T-helper 2 cell (primary cell): ENCODE measurements at regions not wholly inside any gene's neighbourhood (a gene's known extent, or its start where the extent isn't known, plus 50 kb on each side); places are given as distances from the start of the nearest gene placed in this dataset.
"Not testable (repeated sequence)": the region's sequence is repeated elsewhere in the genome, so short reads cannot be mapped to it uniquely, and the experiment has no call there.

ENCODE experiments used
- DNase-seq, 5 experiments: peaks; one replicate each; pipeline versions ENCODE4 v3.0.0 to v3.0.0-alpha.2; 2012 to 2022

GRCh38 chr7:65631236-65631635, 241.6 kb upstream of the VKORC1L1 start:
- not testable (repeated sequence) for DNase-seq

GRCh38 chr7:65633587-65634404, 239.1 kb upstream of the VKORC1L1 start:
- not testable (repeated sequence) for DNase-seq

DNA sequence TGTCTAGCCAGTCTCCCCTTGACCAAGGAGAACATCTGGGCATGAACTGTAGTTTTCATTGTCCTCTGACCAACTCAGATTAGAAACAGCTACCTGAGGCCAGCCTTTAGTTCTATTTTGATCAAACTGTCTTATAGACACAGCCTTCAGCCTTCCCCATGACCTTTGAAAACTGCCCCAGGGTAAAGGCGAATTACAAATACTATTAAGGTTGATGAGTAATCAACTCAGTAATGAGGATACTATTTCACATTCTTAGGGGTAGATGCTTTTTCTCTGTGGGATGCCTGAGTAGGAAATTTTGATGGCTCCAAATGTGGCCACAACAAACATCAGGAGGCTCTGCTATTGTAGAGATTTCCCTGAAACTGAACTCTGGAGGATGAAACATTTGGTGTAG, 234.0 kb upstream of the VKORC1L1 start:
- not testable (repeated sequence) for DNase-seq

GRCh38 chr7:65639717-65640116, 233.2 kb upstream of the VKORC1L1 start:
- not testable (repeated sequence) for DNase-seq

- not testable (repeated sequence) for DNase-seq
Measured at GRCh38 chr7:65643498-65643897, 229.4 kb upstream of the VKORC1L1 start.

DNA sequence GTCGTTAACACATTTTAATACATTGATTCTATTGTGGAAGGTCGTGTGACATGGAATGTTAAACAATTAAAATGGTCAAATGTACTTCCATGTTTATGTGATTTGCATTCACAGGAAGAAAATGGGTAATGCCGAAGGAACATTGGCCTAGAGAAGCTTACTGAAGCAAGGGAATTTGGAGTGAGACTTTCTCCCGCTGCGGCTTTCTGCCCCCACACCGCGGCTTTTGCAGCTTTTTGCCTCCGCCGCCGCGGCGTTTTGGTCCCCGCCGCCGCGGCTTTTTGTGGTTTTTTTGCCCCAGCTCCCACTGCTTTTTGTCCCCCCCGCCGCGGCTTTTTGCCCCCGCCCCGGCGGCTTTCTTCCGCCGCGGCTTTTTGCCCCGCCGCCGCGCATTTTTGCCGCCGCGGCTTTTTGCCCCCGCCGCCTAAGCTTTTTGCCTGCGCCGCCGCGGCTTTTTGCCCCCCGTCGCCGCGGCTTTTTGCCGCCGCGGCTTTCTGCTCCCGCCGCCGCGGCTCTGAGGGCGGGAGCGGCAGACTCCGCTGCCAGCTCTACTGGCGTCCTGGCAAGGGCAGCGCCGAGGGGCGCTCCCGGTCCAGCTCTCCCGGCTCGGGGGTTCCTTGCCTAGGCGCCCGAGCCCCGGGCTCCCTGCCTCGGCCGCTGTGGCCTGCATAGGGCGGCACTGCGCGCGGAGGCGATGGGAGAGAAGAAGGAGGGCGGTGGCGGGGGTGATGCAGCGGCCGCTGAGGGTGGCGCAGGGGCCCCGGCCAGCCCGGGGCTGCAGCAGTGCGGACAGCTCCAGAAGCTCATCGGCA, 225.5 kb upstream of the VKORC1L1 start:
- DNase-seq: not testable (repeated sequence)

- not testable (repeated sequence) for DNase-seq
Measured at GRCh38 chr7:65651174-65651573, 221.7 kb upstream of the VKORC1L1 start.

GRCh38 chr7:65651826-65652592, 220.9 kb upstream of the VKORC1L1 start:
- DNase-seq: not testable (repeated sequence)

DNA sequence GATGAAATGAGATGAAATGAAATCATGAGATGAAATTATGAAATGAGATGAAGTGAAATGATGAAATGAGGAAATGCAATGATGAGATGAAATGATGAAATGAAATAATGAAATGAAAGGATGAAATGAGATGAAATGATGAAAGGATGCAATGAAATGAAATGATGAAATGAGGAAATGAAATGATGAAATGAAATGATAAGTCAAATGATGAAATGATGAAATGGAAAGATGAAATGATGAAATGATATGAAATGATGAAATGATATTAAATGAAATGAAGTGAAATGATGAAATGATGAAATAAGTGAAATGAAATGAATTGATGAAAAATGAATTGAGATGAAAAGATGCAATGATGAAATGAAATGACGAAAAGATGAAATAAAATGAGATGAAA, 220.2 kb upstream of the VKORC1L1 start:
- not testable (repeated sequence) for DNase-seq

GRCh38 chr7:65656494-65657188, 216.2 kb upstream of the VKORC1L1 start:
- DNase-seq: not testable (repeated sequence)

GRCh38 chr7:65683362-65683761, 189.5 kb upstream of the VKORC1L1 start:
- DNase-seq: not testable (repeated sequence)

GRCh38 chr7:65699026-65699714, 173.7 kb upstream of the VKORC1L1 start:
- DNase-seq: not testable (repeated sequence)

DNA sequence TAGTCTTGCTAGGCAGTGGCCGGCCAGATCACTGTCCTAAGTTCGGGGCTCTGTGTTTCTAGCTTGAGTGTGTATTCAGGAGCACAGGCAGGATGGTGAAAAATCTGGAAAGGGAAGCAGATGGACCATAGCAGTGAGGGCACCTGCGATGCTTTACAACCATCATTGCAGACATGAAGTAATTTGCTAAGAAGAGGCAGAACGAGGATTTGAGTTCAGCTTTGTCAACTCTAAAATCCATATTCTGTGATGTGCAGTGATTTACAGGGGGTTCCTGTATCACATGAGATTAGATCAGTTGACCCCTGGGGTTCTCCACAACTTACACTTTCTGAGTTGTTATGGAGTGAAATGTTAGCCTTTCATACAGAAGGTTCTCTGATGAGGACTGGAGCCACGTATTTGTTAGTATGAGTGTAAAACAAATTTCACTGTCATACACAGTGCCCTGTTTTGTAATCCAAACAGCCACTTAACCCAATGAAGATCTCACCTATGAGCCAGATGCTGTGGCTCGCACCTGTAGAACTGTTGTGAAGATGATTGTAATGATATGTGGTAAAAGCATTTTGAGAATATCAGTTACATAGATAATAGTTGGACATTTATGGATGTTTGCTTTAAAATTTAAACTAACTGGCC, 173.0 kb upstream of the VKORC1L1 start:
- DNase-seq: not testable (repeated sequence)

- not testable (repeated sequence) for DNase-seq
Measured at GRCh38 chr7:65719123-65719798, 153.6 kb upstream of the VKORC1L1 start.

DNA sequence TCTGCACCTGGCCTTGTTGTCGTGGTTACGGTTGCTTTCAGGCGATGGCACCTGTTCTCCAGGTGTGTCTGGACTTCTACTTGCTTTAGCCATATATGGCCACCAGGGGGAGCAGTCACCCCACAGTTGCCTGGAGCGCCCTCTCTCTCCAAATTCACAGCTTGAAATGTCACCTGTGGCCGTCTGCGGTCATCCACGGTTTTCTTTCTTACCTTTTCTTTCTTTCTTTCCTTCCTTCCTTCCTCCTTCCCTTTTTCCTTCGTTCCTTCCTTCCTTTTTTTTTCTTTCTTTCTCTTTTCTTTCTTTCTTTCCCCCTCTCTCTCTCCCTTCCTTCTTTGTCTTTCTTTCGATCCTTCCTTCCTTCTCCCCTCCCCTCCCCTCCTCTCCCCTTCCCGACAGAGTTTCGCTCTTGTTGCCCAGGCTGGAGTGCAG, 150.5 kb upstream of the VKORC1L1 start:
- DNase-seq: peak; percentile 20 to 59 (median 51)

DNA sequence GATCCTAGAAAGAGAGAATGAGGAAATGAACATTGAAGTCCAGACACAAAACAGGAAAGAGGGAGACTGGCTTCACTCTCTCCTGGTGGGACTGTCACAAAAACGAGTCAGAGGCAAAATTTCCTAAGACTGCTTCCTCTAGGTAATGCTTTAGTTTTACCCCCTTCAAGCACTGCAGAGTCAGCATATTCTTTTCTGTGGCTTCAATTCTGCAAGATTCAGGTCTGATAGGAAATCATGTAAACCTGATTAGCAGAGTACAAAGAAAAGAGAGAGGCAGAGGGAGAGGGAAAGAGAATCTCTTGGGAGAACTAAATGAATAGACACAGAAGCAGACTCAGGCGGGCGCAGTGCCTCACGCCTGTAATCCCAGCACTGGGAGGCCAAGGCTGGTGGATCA, 145.7 kb upstream of the VKORC1L1 start:
- DNase-seq: not testable (repeated sequence)

DNA sequence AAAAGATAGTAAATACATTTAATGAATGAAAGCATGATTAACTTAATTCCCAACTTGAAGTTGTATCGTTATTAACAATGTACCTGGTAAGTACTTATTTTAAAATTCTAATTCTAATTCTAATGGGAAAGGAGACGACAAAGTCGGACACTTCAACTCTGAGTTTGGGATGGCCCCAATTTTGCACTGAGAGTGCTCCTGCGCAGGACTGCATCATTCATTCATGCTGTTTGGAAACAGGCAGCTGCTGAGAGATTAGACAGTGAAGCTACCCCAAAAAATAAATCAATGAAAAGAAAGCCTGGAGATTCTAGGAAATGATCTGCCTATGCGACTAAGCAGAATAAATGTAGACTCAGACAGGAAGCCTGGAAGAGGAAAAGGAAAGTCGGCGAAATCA, 141.7 kb upstream of the VKORC1L1 start:
- no peak for DNase-seq

DNA sequence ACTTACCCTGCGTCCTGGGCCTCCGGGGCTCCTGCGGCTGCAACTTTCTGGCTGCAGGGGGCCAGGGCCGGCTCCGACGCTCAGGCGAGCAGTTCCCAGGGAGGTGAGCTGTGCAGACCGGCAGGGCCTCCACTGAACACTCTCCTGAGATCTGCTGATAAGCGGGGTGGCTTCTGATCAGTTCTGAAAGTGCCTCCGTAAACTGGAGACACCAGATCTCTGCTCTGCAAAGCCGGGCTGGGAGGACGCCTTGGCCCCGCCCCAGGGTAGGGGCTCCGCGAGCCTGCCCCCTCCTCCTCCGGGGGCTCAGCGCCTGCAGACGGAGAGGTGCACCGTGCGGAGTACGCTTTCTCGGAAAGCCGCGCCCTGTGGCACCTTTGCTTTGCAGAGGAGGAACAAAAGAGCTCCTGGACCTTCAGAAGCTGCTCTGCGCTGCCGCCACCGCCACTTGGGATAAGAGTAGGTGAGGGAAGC, 141.3 kb upstream of the VKORC1L1 start:
- DNase-seq: peak in 2 of 5 experiments; percentile 3 to 79

GRCh38 chr7:65744406-65744805, 128.5 kb upstream of the VKORC1L1 start:
- DNase-seq: no peak

DNA sequence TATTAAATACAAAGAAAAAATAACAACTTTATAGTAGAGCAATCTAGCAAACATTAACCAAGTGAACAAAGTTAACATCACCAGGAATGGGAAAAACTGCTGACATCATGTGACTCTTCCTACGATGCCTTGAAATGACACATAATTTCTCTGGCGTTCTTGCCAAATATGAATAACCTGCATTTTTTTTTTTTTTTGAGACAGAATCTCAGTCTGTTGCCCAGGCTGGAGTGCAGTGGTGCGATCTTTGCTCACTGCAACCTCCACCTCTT, 126.5 kb upstream of the VKORC1L1 start:
- no peak for DNase-seq

DNA sequence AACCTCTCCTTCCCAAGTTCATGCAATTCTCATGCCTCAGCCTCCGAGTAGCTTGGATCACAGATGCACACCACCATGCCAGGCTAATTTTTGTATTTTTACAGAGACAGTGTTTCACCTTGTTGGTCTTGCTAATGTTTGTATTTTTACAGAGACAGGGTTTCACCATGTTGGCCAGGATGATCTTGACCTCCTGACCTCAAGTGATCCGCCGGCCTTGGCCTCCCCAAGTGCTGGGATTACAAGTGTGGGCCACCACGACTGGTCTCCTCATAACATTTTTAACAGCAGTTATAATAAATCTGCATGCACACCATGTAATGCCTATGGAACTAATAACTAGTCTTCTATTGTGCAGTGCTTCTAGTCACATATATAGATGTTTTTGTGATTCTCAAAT, 123.8 kb upstream of the VKORC1L1 start:
- DNase-seq: no peak
